ENCODE measurements at regions not wholly inside any gene's neighbourhood (a gene's known extent, or its start where the extent isn't known, plus 50 kb on each side); places are given as distances from the start of the nearest gene placed in this dataset.

GRCh38 chr5:147177125-147177840, 57.5 kb upstream of the STK32A start:
- Mint-ChIP-seq H3K4me1 (no peaks in the 10 kb centered on the region), H3K27me3 (peaks cover 1 to 13% of the 10 kb centered on the region in 2 donors), H3K4me3 (no peak overlapping the region), H3K9me3 (peaks cover 0 to 4% (median 0%) of the 10 kb centered on the region in 5 donors), H3K27ac (no peak overlapping the region), H3K36me3 (no peaks in the 10 kb centered on the region)
- H3K4me3 ChIP-seq (ENCODE audit: low read length): no peak overlapping the region
- H3K27me3 ChIP-seq (ENCODE audit: insufficient read depth, low read length, poor library complexity, severe bottlenecking): no peaks in the 10 kb centered on the region
- ChIA-PET CTCF (interaction anchor here (2.4 kb wide), 1 partner anchor 12 kb away, joined by 11 read pairs; no protein-coding TSS in a partner anchor), POLR2A (no interaction called here)
- DNase-seq: no peak
- no peaks in the 10 kb centered on the region for H3K4me1 ChIP-seq (ENCODE audit: insufficient read depth, low read length)
- H3K27ac ChIP-seq (ENCODE audit: low read depth, low read length): no peak overlapping the region
- H3K36me3 ChIP-seq (ENCODE audit: insufficient read depth, low read length): no peaks in the 10 kb centered on the region
- no peaks in the 10 kb centered on the region for H3K9me3 ChIP-seq (ENCODE audit: low read length)

DNA sequence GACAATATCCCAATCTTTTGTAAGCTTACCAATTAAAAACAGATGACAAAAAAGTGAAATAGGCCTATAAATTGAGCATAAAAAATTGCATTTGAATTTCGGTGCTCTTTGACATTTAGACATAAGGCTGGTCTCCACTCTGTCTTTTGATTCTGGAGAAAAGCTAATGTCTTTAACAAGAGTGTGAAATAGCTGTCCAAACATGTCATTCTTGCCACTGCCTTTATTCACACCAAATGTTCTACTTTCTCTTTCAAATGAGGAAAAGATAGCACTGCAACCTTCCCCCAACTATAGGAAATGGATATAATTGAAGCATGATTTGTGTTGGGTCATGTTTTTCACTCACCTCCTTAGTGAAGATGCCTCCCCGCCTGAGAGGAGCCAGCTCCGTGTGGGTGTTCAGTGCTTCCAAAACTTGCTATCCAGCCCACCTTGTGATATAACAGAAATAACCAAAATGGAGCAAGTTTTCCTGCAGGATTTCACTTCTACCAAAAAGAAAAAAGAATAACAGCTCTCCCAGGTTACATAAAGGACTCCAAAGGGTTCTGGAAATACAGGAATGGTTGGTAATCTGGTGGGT, 55.2 kb upstream of the STK32A start:
- no peak for DNase-seq
- Histone ChIP-seq H3K27me3 (ENCODE audit: insufficient read depth, low read length, poor library complexity, severe bottlenecking) (no peaks in the 10 kb centered on the region), H3K9me3 (ENCODE audit: low read length) (no peaks in the 10 kb centered on the region), H3K4me3 (ENCODE audit: low read length) (no peak overlapping the region), H3K4me1 (ENCODE audit: insufficient read depth, low read length) (no peaks in the 10 kb centered on the region), H3K27ac (ENCODE audit: low read depth, low read length) (no peak overlapping the region), H3K36me3 (ENCODE audit: insufficient read depth, low read length) (no peaks in the 10 kb centered on the region)
- Mint-ChIP-seq H3K9me3 (peaks cover 0 to 4% (median 0%) of the 10 kb centered on the region in 5 donors), H3K27ac (no peak overlapping the region), H3K27me3 (peaks cover 1 to 11% of the 10 kb centered on the region in 2 donors), H3K4me1 (no peaks in the 10 kb centered on the region), H3K4me3 (no peak overlapping the region), H3K36me3 (no peaks in the 10 kb centered on the region)
- ChIA-PET CTCF (interaction anchor here (3.1 kb wide), 1 partner anchor 9 kb away, joined by 20 read pairs; no protein-coding TSS in a partner anchor), POLR2A (no interaction called here)

DNA sequence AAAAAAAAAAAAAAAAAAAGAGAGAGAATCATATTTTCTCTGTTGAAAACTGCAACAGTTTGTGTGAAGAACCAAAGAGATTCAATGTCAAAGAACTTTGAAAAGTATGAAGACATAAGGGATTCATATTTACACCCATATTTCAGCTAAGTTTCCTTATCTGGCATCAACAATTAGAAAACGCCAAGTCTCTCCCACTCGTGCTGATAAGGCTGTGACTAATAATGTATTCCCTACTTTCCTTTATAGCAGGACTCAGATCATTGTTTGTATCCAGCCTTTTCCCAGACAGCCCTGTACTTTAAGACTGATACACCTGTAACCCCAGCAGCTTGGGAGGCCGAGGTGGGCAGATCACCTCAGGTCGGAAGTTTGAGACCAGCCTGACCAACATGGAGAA, 54.1 kb upstream of the STK32A start:
- Histone ChIP-seq H3K27ac (ENCODE audit: low read depth, low read length) (no peak overlapping the region), H3K4me3 (ENCODE audit: low read length) (no peak overlapping the region), H3K9me3 (ENCODE audit: low read length) (no peaks in the 10 kb centered on the region), H3K36me3 (ENCODE audit: insufficient read depth, low read length) (no peaks in the 10 kb centered on the region), H3K27me3 (ENCODE audit: insufficient read depth, low read length, poor library complexity, severe bottlenecking) (no peaks in the 10 kb centered on the region), H3K4me1 (ENCODE audit: insufficient read depth, low read length) (no peaks in the 10 kb centered on the region)
- Mint-ChIP-seq H3K36me3 (no peaks in the 10 kb centered on the region), H3K4me1 (no peaks in the 10 kb centered on the region), H3K27me3 (peaks cover 6 to 16% of the 10 kb centered on the region in 2 donors), H3K9me3 (peaks cover 0 to 4% (median 0%) of the 10 kb centered on the region in 5 donors), H3K27ac (no peak overlapping the region), H3K4me3 (no peak overlapping the region)
- POLR2A ChIA-PET: no interaction called here
- CTCF ChIA-PET: interaction anchor here (0.9 to 3.1 kb wide), 2 partner anchors 8 to 23 kb away, joined by 3 to 20 read pairs; no protein-coding TSS in a partner anchor
- no peak for DNase-seq
